HEK293 (cell line): ENCODE measurements at regions not wholly inside any gene's neighbourhood (a gene's known extent, or its start where the extent isn't known, plus 50 kb on each side); places are given as distances from the start of the nearest gene placed in this dataset.

ENCODE experiments used
- CTCF ChIP-seq: fragments of 450-650 bp; formaldehyde crosslinking; IDR thresholded peaks from 2 replicates; pipeline ENCODE4 v1.5.1; 2016; ENCODE audit warnings: missing biosample characterization, missing genetic modification characterization
- PBX3 ChIP-seq: sonication (generic); formaldehyde crosslinking; IDR thresholded peaks from 2 replicates; pipeline ENCODE4 v1.8.1; 2022; ENCODE audit warnings: mild to moderate bottlenecking, moderate library complexity, missing genetic modification reagents
- ZBTB26 ChIP-seq: fragments of 450-650 bp; formaldehyde crosslinking; optimal IDR thresholded peaks from 2 replicates; pipeline ENCODE3; 2016; ENCODE audit warnings: missing biosample characterization, mild to moderate bottlenecking, missing genetic modification characterization

- TF ChIP-seq PBX3 (CRISPR knock-in tag): no peak
- no peak for TF ChIP-seq CTCF (tag by site-specific recombination)
- no peak for TF ChIP-seq ZBTB26
Observed at GRCh38 chr9:79895232-79895631, 323.5 kb downstream of the TLE4 start.
